ENCODE measurements at regions not wholly inside any gene's neighbourhood (a gene's known extent, or its start where the extent isn't known, plus 50 kb on each side); places are given as distances from the start of the nearest gene placed in this dataset.

DNA sequence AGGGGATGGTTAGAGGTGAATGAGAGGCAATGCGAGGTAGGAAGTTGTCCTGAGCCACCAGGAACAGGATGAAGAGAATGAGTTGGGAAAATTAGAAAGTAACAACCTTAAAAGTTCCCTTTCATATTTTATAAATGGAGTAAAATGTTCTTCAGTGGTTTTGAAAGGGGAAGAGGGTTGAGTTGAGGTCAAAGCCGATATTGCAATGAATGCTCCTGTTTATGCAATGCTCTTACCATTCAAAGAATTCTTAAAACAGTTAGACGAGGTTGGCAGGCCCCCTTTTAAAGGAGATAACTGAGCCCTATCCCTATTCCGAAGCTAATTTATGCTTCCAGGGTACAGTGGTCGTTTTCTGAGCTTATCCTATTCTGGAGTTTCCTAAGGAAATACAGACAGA lies 2110.3 kb upstream of the CELF4 start:
- TF ChIP-seq TAF1 (IDR thresholded peaks at IDR 0.05; ENCODE audit: borderline replicate concordance, insufficient read depth, low read length) (no peak), SIN3A (IDR thresholded peaks at IDR 0.05; ENCODE audit: borderline replicate concordance, insufficient read depth, low read length) (no peak), POLR2AphosphoS5 (IDR thresholded peaks at IDR 0.05; ENCODE audit: low read depth, low read length) (no peak), FOXP2 (optimal IDR thresholded peaks at IDR 0.05; ENCODE audit: borderline replicate concordance, extremely low read depth, extremely low read length, insufficient read depth) (no peak)

Measured in PFSK-1 (cell line).